ENCODE measurements at regions not wholly inside any gene's neighbourhood (a gene's known extent, or its start where the extent isn't known, plus 50 kb on each side); places are given as distances from the start of the nearest gene placed in this dataset.

GRCh38 chr14:97977651-97978261 is 1180.6 kb downstream of the VRK1 start:
- Histone ChIP-seq H3K9me3 (no peaks in the 10 kb centered on the region), H3K36me3 (no peaks in the 10 kb centered on the region), H3K27me3 (no peaks in the 10 kb centered on the region), H3K27ac (peak overlapping the region; percentile 65), H3K4me3 (peak overlapping the region; percentile 19), H3K9ac (ENCODE audit: low read depth in 2 of 2, low read length in 2 of 2) (peak overlapping the region in 1 of 2 donors; percentile 51), H3K4me1 (peaks cover 6% of the 10 kb centered on the region)
- peak; percentile 80 for DNase-seq
- intact Hi-C loops (cut with DNase I), result no loop called here
- no peak for TF ChIP-seq CTCF (IDR thresholded peaks at IDR 0.05)

GRCh38 chr14:97978341-97978740 is 1181.2 kb downstream of the VRK1 start:
- intact Hi-C loops (cut with DNase I), result no loop called here
- no peaks in the 10 kb centered on the region for H3K9me3 ChIP-seq
- H3K4me3 ChIP-seq, result peak overlapping the region; percentile 19

GRCh38 chr14:97993508-97994019 is 1196.4 kb downstream of the VRK1 start:
- no peaks in the 10 kb centered on the region for H3K36me3 ChIP-seq
- H3K27ac ChIP-seq, result no peak overlapping the region
- DNase-seq, result no peak
- H3K4me3 ChIP-seq, result no peak overlapping the region
- no peak for TF ChIP-seq CTCF (IDR thresholded peaks at IDR 0.05)
- no peaks in the 10 kb centered on the region for H3K9me3 ChIP-seq
- no peaks in the 10 kb centered on the region for H3K27me3 ChIP-seq
- H3K4me1 ChIP-seq, result no peaks in the 10 kb centered on the region
- H3K9ac ChIP-seq (ENCODE audit: low read depth in 2 of 2, low read length in 2 of 2), result no peak overlapping the region
- intact Hi-C loops (cut with DNase I), result no loop called here

More at GRCh38 chr14:97978341-97978740, 1181.2 kb downstream of the VRK1 start:
- DNase-seq, result peak; percentile 81
- H3K4me1 ChIP-seq, result peaks cover 6% of the 10 kb centered on the region
- TF ChIP-seq CTCF (IDR thresholded peaks at IDR 0.05), result no peak
- no peak overlapping the region for H3K9ac ChIP-seq (ENCODE audit: low read depth in 2 of 2, low read length in 2 of 2)
- H3K27me3 ChIP-seq, result no peaks in the 10 kb centered on the region
- no peaks in the 10 kb centered on the region for H3K36me3 ChIP-seq
- peak overlapping the region; percentile 65 for H3K27ac ChIP-seq

GRCh38 chr14:97994020-97994531 is 1196.9 kb downstream of the VRK1 start:
- intact Hi-C loops (cut with DNase I), result no loop called here
- no peak for DNase-seq
- TF ChIP-seq CTCF (IDR thresholded peaks at IDR 0.05), result no peak
- Histone ChIP-seq H3K27ac (no peak overlapping the region), H3K36me3 (no peaks in the 10 kb centered on the region), H3K4me3 (no peak overlapping the region), H3K27me3 (no peaks in the 10 kb centered on the region), H3K9ac (ENCODE audit: low read depth in 2 of 2, low read length in 2 of 2) (no peak overlapping the region), H3K4me1 (no peaks in the 10 kb centered on the region), H3K9me3 (no peaks in the 10 kb centered on the region)

- no peak for TF ChIP-seq CTCF (IDR thresholded peaks at IDR 0.05)
- Histone ChIP-seq H3K4me3 (no peak overlapping the region), H3K27me3 (no peaks in the 10 kb centered on the region), H3K4me1 (no peaks in the 10 kb centered on the region), H3K36me3 (no peaks in the 10 kb centered on the region), H3K27ac (peak overlapping the region; percentile 36), H3K9ac (ENCODE audit: low read depth in 2 of 2, low read length in 2 of 2) (no peak overlapping the region), H3K9me3 (no peaks in the 10 kb centered on the region)
- intact Hi-C loops (cut with DNase I), result no loop called here
- no peak for DNase-seq
Measured at GRCh38 chr14:97995038-97995437, 1197.9 kb downstream of the VRK1 start.

Data from colonic mucosa (tissue), 4 donors.